OCI-LY1 (cell line): ENCODE measurements at regions not wholly inside any gene's neighbourhood (a gene's known extent, or its start where the extent isn't known, plus 50 kb on each side); places are given as distances from the start of the nearest gene placed in this dataset.

Experiments
- EZH2 ChIP-seq: fragments of 200-600 bp; sonication (generic), shearing (Covaris generic); IDR thresholded peaks from 2 replicates; pipeline ENCODE4 v1.8.0; 2017; ENCODE audit warnings: borderline replicate concordance, mixed run types, mild to moderate bottlenecking, antibody characterized with exemption, low read length, moderate library complexity, mixed read lengths
- TF ChIP-seq, protein P1 (sequence below): fragments of 200-600 bp; sonication (generic), shearing (Covaris generic); IDR thresholded peaks from 2 replicates; pipeline ENCODE4 v1.5.1; 2017; ENCODE audit warnings: mild to moderate bottlenecking, antibody characterized with exemption, low read length, moderate library complexity, mixed read lengths

DNA sequence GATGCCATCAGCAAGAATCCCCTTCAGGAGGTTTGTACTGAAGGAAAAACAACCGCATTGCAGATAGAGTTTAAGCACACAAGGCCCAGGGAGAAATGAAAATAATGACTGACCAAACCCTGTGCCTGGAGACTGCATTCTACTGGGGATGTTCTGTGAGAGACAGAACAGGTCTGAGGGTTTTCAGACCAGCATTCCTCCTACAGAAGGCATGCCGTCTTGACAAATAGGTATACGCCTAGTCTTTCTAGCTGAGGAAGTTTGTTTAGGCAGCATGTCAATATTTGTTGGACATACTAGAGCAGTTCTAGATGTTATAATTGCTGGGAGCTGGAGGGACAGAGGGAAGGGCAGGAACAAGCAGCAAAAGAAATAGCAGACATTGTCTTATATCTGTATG lies 68.4 kb upstream of the SCOC start:
- TF ChIP-seq, protein P1, sequence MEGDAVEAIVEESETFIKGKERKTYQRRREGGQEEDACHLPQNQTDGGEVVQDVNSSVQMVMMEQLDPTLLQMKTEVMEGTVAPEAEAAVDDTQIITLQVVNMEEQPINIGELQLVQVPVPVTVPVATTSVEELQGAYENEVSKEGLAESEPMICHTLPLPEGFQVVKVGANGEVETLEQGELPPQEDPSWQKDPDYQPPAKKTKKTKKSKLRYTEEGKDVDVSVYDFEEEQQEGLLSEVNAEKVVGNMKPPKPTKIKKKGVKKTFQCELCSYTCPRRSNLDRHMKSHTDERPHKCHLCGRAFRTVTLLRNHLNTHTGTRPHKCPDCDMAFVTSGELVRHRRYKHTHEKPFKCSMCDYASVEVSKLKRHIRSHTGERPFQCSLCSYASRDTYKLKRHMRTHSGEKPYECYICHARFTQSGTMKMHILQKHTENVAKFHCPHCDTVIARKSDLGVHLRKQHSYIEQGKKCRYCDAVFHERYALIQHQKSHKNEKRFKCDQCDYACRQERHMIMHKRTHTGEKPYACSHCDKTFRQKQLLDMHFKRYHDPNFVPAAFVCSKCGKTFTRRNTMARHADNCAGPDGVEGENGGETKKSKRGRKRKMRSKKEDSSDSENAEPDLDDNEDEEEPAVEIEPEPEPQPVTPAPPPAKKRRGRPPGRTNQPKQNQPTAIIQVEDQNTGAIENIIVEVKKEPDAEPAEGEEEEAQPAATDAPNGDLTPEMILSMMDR = no peak
- no peak for TF ChIP-seq EZH2
